BLaER1 treated with 17β-estradiol and CSF1 and Interleukin-3, amounts not matched to agents 10 nM and 100 nM (cell line): ENCODE measurements at regions not wholly inside any gene's neighbourhood (a gene's known extent, or its start where the extent isn't known, plus 50 kb on each side); places are given as distances from the start of the nearest gene placed in this dataset.
A peak's percentile ranks its signal among the peaks of the same experiment; 100 is the strongest.

Experiments
- H3K27ac ChIP-seq, 11 experiments: shearing (Covaris generic); formaldehyde crosslinking; 2 replicates each; pipeline ENCODE4 v1.8.1; 2022
- H3K27me3 ChIP-seq, 11 experiments: shearing (Covaris generic); formaldehyde crosslinking; 2 replicates each; pipeline ENCODE4 v1.8.1; 2022
- H3K36me3 ChIP-seq, 11 experiments: shearing (Covaris generic); formaldehyde crosslinking; 2 replicates each; pipeline ENCODE4 v1.8.1; 2022
- H3K4me1 ChIP-seq, 10 experiments: shearing (Covaris generic); formaldehyde crosslinking; 2 replicates each; pipeline ENCODE4 v1.8.1; 2022
- H3K4me2 ChIP-seq, 11 experiments: shearing (Covaris generic); formaldehyde crosslinking; 2 replicates each; pipeline ENCODE4 v1.8.1; 2022
- H3K4me3 ChIP-seq, 10 experiments: shearing (Covaris generic); formaldehyde crosslinking; 2 replicates each; pipeline ENCODE4 v1.8.1; 2022
- H3K9ac ChIP-seq, 11 experiments: shearing (Covaris generic); formaldehyde crosslinking; 2 replicates each; pipeline ENCODE4 v1.8.1; 2022
- H3K9me3 ChIP-seq, 11 experiments: shearing (Covaris generic); formaldehyde crosslinking; replicated peaks in 1 of 11; 2 replicates each; pipeline ENCODE4 v1.8.1; 2022
- H4K20me1 ChIP-seq, 11 experiments: shearing (Covaris generic); formaldehyde crosslinking; 2 replicates each; pipeline ENCODE4 v1.8.1; 2022
- Cebpa-rat ChIP-seq, 11 experiments: shearing (Covaris generic); IDR thresholded peaks; 2 replicates each; pipeline ENCODE4 v1.8.1; 2022

DNA sequence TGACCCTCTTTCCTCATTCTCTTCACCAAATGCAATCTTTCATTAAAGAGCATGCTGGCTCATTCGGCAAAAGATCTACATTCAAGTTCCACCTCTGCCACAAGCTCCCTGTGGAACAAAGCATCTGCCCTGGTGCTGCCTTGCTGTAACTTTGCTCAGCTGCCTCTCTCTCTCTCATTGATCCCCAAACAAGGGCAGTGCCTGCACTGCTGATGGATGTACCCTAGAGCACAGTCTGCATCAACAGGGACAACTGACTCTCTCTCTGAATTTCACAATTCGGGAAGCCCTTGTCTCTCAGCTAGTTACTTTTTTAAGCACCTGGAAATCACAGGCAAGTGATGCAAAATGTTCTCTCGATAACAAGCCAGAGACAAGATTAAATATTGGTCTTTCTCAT is 174.0 kb upstream of the DIO2 start:
- H3K9ac ChIP-seq: no peak overlapping the region
- no peaks in the 10 kb centered on the region for H4K20me1 ChIP-seq
- peaks cover 0 to 13% (median 0%) of the 10 kb centered on the region in 10 experiments; a peak in 4 of 20 replicates for H3K4me1 ChIP-seq
- H3K4me2 ChIP-seq: no peak overlapping the region
- TF ChIP-seq Cebpa-rat (IDR thresholded peaks at IDR 0.05): no peak
- H3K4me3 ChIP-seq: no peak overlapping the region
- H3K27me3 ChIP-seq: no peaks in the 10 kb centered on the region
- no peaks in the 10 kb centered on the region for H3K9me3 ChIP-seq
- H3K36me3 ChIP-seq: no peaks in the 10 kb centered on the region
- H3K27ac ChIP-seq: no peak overlapping the region

DNA sequence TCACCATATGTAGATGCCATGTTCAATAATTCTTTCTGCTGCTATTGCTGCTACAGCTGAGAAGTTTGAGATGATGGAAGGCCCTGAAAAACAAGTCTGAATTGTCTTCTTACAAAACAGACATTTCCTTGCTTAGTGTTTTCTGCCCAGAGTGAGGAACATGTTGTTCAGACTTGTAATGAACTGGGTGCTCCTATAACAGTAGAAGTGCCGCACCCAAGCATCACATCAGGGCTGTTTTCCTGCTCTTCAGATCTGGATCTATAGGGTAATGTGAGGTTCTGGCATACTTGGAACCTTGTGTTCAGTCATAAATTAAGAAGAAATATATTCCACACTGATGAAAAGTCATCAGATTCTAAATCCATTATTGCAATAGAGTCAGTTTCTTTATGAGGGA is 171.9 kb upstream of the DIO2 start:
- H3K4me2 ChIP-seq: no peak overlapping the region
- no peaks in the 10 kb centered on the region for H3K9me3 ChIP-seq
- no peak overlapping the region for H3K9ac ChIP-seq
- H4K20me1 ChIP-seq: no peaks in the 10 kb centered on the region
- H3K4me3 ChIP-seq: no peak overlapping the region
- no peaks in the 10 kb centered on the region for H3K36me3 ChIP-seq
- no peak for TF ChIP-seq Cebpa-rat (IDR thresholded peaks at IDR 0.05)
- no peaks in the 10 kb centered on the region for H3K27me3 ChIP-seq
- H3K4me1 ChIP-seq: peaks cover 0 to 13% (median 0%) of the 10 kb centered on the region in 10 experiments; a peak in 4 of 20 replicates
- no peak overlapping the region for H3K27ac ChIP-seq

DNA sequence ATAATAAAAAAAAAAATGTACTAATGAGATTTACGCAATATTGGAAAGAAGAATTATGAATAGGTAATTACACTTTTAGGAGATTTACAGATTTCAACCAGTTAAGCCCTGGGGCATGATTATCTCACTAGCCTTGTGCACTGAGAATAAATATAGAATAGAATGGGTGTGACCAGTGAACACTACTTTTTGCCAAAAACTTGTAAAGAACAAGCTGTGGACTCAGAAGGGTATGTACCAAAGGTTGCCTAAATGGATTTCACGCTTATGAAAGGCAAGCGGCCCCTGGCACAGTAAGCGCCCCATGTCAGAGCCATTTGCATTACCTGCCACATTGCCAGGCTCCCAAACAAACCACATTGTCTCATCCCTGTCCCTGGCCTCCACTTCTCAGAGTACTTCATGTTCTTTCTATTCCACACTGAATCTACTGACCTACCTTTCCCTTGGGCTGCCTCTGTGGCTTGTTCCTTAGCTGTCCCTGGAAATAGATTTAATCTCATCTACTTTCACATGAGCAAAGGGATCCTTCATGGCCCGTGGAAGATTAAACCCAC is 170.6 kb upstream of the DIO2 start:
- no peak for TF ChIP-seq Cebpa-rat (IDR thresholded peaks at IDR 0.05)
- no peak overlapping the region for H3K4me2 ChIP-seq
- H3K27ac ChIP-seq: no peak overlapping the region
- no peaks in the 10 kb centered on the region for H3K27me3 ChIP-seq
- H3K9me3 ChIP-seq: no peaks in the 10 kb centered on the region
- no peaks in the 10 kb centered on the region for H3K36me3 ChIP-seq
- no peak overlapping the region for H3K9ac ChIP-seq
- H3K4me1 ChIP-seq: peaks cover 0 to 2% (median 0%) of the 10 kb centered on the region in 10 experiments; a peak in 2 of 20 replicates
- no peaks in the 10 kb centered on the region for H4K20me1 ChIP-seq
- H3K4me3 ChIP-seq: no peak overlapping the region

DNA sequence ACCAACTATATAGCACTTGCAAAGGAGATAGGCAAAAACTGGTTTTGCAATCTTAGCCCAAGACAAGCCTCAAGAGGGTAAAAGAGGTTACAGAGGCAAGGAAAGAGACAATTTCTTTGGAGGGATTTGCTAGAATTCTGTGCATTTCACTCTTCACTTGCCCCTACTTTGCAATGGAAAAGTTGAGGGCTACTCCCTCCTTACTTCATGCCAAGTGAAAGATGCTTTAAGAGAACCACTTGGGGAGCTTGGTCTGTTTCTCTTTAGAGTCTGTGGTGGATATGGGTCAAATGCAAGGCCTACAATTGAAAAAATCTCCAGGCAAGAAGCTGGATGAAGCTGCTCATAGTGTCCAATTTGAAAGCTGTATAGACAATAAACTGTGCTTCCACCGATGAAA is 167.7 kb upstream of the DIO2 start:
- Histone ChIP-seq H3K9me3 (no peaks in the 10 kb centered on the region), H3K4me3 (no peak overlapping the region), H3K9ac (no peak overlapping the region), H3K36me3 (no peaks in the 10 kb centered on the region), H3K4me1 (peaks cover 0 to 2% (median 0%) of the 10 kb centered on the region in 10 experiments; a peak in 1 of 20 replicates), H3K27ac (no peak overlapping the region), H4K20me1 (no peaks in the 10 kb centered on the region), H3K4me2 (no peak overlapping the region), H3K27me3 (no peaks in the 10 kb centered on the region)
- no peak for TF ChIP-seq Cebpa-rat (IDR thresholded peaks at IDR 0.05)

DNA sequence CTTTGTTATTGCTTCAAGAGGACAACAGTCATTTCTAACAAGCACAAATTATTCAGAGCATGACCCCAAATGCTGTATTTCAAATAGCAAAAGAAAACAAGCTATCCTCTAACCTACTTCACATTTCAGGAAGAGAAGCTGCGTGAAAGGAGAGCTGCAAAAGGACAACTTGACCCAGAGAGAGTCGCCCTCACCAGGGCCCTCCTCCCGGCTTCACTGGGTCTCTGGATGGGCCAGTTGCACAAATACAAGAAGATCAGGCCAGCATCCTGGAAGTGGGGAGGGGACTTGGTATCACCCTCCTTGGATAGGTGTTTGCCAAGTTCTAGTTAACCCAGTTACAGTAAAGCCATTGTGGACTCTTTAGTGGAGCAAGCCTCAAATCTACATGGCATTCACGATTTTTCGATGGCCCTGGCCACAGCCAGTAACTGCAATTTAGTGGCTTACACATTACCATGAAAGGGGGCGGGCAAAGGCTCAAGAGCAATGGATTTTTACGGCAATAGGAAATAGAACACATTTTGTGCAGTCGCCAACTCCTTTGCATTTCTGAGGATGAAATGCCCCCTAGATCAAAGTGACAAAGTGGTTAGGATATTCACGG is 166.9 kb upstream of the DIO2 start:
- Histone ChIP-seq H3K4me3 (no peak overlapping the region), H3K4me1 (peaks cover 0 to 11% (median 0%) of the 10 kb centered on the region in 10 experiments; a peak in 1 of 20 replicates), H3K27ac (no peak overlapping the region), H3K9ac (no peak overlapping the region), H3K27me3 (no peaks in the 10 kb centered on the region), H4K20me1 (no peaks in the 10 kb centered on the region), H3K4me2 (no peak overlapping the region), H3K9me3 (no peaks in the 10 kb centered on the region), H3K36me3 (no peaks in the 10 kb centered on the region)
- TF ChIP-seq Cebpa-rat (IDR thresholded peaks at IDR 0.05): no peak

DNA sequence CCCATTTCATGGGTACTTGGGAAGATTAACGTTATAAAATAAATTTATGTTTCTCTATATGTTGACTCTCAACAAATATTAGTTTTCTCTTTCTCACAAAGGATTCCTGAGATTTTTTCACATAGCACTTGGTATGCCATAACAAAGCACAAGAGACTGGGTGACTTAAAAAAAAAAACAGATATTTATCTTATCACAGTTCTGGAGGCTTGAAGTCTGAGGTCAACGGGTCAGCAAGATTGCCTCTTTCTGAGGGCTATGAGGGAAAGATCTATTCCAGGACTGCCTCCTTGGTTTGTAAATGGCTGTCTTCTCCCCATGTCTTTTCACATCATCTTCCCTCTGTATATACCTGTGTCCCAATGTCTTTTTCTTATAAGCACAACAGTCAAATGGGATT is 153.5 kb upstream of the DIO2 start:
- Histone ChIP-seq H3K4me2 (peak overlapping the region in 2 of 11 experiments; percentile 82 to 85; a peak in 4 of 22 replicates), H3K27me3 (no peaks in the 10 kb centered on the region), H3K9me3 (peaks cover 0 to 8% (median 0%) of the 10 kb centered on the region in 11 experiments; a peak in 6 of 22 replicates), H3K4me1 (peaks cover 0 to 21% (median 0%) of the 10 kb centered on the region in 10 experiments; a peak in 5 of 20 replicates), H4K20me1 (no peaks in the 10 kb centered on the region), H3K9ac (no peak overlapping the region), H3K4me3 (no peak overlapping the region), H3K36me3 (no peaks in the 10 kb centered on the region), H3K27ac (0 out of 22 replicates have a peak overlapping the region, but pooled peaks of 1 of the 11 experiments have one; percentile 24)
- no peak for TF ChIP-seq Cebpa-rat (IDR thresholded peaks at IDR 0.05)

DNA sequence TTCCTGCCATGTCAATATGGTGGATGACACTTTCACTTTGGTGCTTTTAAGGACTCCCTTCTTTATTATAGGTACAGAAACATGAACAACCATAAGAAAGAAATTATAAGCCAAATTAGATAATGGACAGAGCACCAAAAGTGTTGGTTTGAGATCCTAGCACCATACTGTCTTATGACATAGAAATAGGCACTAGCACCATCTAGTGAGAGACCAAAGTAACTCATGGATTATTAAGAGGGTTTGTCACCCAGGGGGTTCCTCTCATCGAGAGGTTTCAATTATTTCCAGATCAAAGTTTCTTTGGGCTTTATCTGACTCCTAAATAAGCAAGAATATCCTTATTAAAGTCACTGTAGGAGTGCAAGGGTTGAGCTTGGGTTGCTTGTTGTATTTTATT is 153.0 kb upstream of the DIO2 start:
- Histone ChIP-seq H3K9me3 (peaks cover 0 to 8% (median 0%) of the 10 kb centered on the region in 11 experiments; a peak in 5 of 22 replicates), H3K4me1 (peaks cover 0 to 21% (median 0%) of the 10 kb centered on the region in 10 experiments; a peak in 5 of 20 replicates)
- TF ChIP-seq Cebpa-rat (IDR thresholded peaks at IDR 0.05): no peak

DNA sequence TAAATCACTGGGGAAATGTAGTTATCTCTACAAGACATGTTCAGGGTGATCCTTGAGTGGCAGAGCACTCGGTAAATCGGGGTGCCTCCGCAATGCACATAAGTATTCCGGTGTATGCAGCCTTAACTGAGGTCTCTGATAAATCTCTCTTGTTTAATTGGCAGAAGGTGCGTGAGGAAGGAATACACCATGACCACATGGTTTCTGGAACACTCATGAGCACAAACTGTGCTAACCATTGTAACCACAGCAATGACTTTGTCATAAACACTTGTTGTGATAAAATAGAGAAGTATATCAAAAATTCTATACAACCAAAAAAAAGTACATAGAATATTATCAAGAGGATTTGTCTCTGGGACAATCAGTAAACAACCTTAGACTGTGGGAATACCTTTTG is 146.8 kb upstream of the DIO2 start:
- Histone ChIP-seq H4K20me1 (no peaks in the 10 kb centered on the region), H3K27me3 (no peaks in the 10 kb centered on the region), H3K9ac (no peak overlapping the region), H3K9me3 (peaks cover 0 to 16% (median 7%) of the 10 kb centered on the region in 11 experiments; a peak in 12 of 22 replicates), H3K4me2 (no peak overlapping the region), H3K36me3 (0 out of 22 replicates have a peak, but pooled peaks cover 0 to 3% (median 0%) of the 10 kb centered on the region in 11 experiments), H3K4me1 (peaks cover 0 to 22% (median 10%) of the 10 kb centered on the region in 10 experiments; a peak in 13 of 20 replicates), H3K4me3 (no peak overlapping the region), H3K27ac (no peak overlapping the region)
- no peak for TF ChIP-seq Cebpa-rat (IDR thresholded peaks at IDR 0.05)

More for the DNA sequence above, 153.0 kb upstream of the DIO2 start:
- H3K4me2 ChIP-seq: no peak overlapping the region
- H3K27me3 ChIP-seq: no peaks in the 10 kb centered on the region
- H4K20me1 ChIP-seq: no peaks in the 10 kb centered on the region
- no peak overlapping the region for H3K4me3 ChIP-seq
- no peaks in the 10 kb centered on the region for H3K36me3 ChIP-seq
- H3K27ac ChIP-seq: no peak overlapping the region
- no peak overlapping the region for H3K9ac ChIP-seq

DNA sequence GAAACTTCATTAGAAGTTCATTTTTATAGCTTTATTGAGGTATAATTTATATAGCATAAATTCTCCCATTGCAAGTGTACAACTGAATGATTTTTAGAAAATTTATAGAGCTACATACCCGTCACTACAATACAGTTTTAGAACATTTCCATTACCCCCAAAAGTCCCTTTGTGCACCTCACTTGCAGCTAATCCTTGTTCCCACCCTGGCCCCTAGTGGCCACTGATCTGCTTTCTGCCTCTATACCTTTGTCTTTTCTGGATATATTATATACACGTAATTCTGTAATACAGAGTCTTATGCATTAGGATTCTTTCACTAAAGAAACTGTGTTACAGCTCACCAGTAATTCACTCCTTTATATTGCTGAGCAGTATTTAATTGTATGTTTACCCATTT is 145.1 kb upstream of the DIO2 start:
- H3K27ac ChIP-seq: no peak overlapping the region
- no peaks in the 10 kb centered on the region for H3K27me3 ChIP-seq
- H3K9ac ChIP-seq: no peak overlapping the region
- H3K4me3 ChIP-seq: no peak overlapping the region
- peak overlapping the region in 1 of 11 experiments; percentile 41; a peak in 3 of 22 replicates for H3K4me2 ChIP-seq
- no peak for TF ChIP-seq Cebpa-rat (IDR thresholded peaks at IDR 0.05)
- 0 out of 22 replicates have a peak, but pooled peaks cover 0 to 3% (median 0%) of the 10 kb centered on the region in 11 experiments for H3K36me3 ChIP-seq
- peaks cover 0 to 39% (median 25%) of the 10 kb centered on the region in 10 experiments; a peak in 15 of 20 replicates for H3K4me1 ChIP-seq
- H3K9me3 ChIP-seq: peaks cover 0 to 14% (median 7%) of the 10 kb centered on the region in 11 experiments; a peak in 10 of 22 replicates
- H4K20me1 ChIP-seq: no peaks in the 10 kb centered on the region
